ENCODE measurements at regions not wholly inside any gene's neighbourhood (a gene's known extent, or its start where the extent isn't known, plus 50 kb on each side); places are given as distances from the start of the nearest gene placed in this dataset.

DNA sequence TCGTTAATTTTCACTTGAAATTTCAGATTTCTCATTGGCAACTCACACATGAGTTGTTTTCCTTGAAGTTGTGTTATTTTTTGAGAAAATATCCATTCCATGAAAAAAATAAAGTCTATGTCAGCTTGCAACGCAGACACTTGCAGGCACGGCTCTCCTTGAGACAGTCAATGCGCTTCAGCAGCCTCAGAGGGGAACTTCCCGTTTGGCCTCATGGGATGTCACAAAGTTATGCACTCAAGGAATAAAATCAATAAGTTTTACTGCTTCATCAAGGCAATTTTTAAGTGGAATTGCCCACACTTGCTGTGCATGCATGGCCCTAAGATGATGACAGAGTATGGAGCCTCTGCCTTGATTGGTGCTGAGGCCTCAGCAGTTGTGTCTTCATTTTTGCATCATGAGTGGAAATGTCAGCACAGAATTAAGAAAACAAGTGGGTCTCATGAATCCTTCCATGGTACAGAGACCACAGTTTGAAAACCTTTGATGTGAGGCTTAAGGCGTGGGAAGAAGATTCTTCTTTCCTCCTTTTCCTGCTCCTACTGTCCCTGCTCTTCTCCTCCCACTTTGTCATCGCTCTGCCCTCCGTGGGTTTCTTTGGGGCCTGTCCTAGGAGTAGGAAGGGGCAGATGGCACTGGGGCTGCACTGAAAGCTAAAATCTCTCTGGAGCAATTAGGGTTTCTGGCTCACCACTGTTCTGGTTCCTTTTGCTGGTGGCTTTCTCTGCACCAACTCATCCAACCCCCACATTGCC is 509.0 kb upstream of the B3GAT1 start:
- FAIRE-seq (no peak), DNase-seq (peak in 1 of 5 donors; percentile 22)
- H3K4me1 ChIP-seq (ENCODE audit: control insufficient read depth in 2 of 3, insufficient read depth in 2 of 3, low read depth in 1 of 3, low read length in 3 of 3) = peaks cover 0 to 2% (median 0%) of the 10 kb centered on the region in 3 donors
- H3K9me3 ChIP-seq (ENCODE audit: control insufficient read depth in 2 of 3, insufficient read depth in 1 of 3, low read length in 3 of 3) = peaks cover 2 to 4% (median 3%) of the 10 kb centered on the region in 3 donors
- H3K27ac ChIP-seq (ENCODE audit: low read depth in 2 of 2, low read length in 2 of 2) = no peak overlapping the region
- no peak overlapping the region for H3K4me3 ChIP-seq (ENCODE audit: low read length in 3 of 3)
- H3K27me3 ChIP-seq (ENCODE audit: control insufficient read depth, insufficient read depth, low read length) = no peaks in the 10 kb centered on the region
- no peak overlapping the region for H3K9ac ChIP-seq (ENCODE audit: low read length in 3 of 3)
- intact Hi-C loops (cut with DNase I) = no loop called here
- no peaks in the 10 kb centered on the region for H3K36me3 ChIP-seq (ENCODE audit: control insufficient read depth in 2 of 3, insufficient read depth in 3 of 3, low read length in 3 of 3)
- TF ChIP-seq, protein P1, sequence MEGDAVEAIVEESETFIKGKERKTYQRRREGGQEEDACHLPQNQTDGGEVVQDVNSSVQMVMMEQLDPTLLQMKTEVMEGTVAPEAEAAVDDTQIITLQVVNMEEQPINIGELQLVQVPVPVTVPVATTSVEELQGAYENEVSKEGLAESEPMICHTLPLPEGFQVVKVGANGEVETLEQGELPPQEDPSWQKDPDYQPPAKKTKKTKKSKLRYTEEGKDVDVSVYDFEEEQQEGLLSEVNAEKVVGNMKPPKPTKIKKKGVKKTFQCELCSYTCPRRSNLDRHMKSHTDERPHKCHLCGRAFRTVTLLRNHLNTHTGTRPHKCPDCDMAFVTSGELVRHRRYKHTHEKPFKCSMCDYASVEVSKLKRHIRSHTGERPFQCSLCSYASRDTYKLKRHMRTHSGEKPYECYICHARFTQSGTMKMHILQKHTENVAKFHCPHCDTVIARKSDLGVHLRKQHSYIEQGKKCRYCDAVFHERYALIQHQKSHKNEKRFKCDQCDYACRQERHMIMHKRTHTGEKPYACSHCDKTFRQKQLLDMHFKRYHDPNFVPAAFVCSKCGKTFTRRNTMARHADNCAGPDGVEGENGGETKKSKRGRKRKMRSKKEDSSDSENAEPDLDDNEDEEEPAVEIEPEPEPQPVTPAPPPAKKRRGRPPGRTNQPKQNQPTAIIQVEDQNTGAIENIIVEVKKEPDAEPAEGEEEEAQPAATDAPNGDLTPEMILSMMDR (IDR thresholded peaks at IDR 0.05; ENCODE audit: borderline replicate concordance, extremely low read depth, insufficient read depth) = no peak

- no peaks in the 10 kb centered on the region for H3K4me1 ChIP-seq (ENCODE audit: control insufficient read depth in 2 of 3, insufficient read depth in 2 of 3, low read depth in 1 of 3, low read length in 3 of 3)
- no peaks in the 10 kb centered on the region for H3K36me3 ChIP-seq (ENCODE audit: control insufficient read depth in 2 of 3, insufficient read depth in 3 of 3, low read length in 3 of 3)
- FAIRE-seq (no peak), DNase-seq (no peak)
- no peak overlapping the region for H3K4me3 ChIP-seq (ENCODE audit: low read length in 3 of 3)
- intact Hi-C loops (cut with DNase I) = no loop called here
- TF ChIP-seq, protein P1 (IDR thresholded peaks at IDR 0.05; ENCODE audit: borderline replicate concordance, extremely low read depth, insufficient read depth) = no peak
- H3K9ac ChIP-seq (ENCODE audit: low read length in 3 of 3) = no peak overlapping the region
- no peak overlapping the region for H3K27ac ChIP-seq (ENCODE audit: low read depth in 2 of 2, low read length in 2 of 2)
- H3K27me3 ChIP-seq (ENCODE audit: control insufficient read depth, insufficient read depth, low read length) = no peaks in the 10 kb centered on the region
- no peaks in the 10 kb centered on the region for H3K9me3 ChIP-seq (ENCODE audit: control insufficient read depth in 2 of 3, insufficient read depth in 1 of 3, low read length in 3 of 3)
Observed at GRCh38 chr11:134916421-134917213, 504.6 kb upstream of the B3GAT1 start.

DNA sequence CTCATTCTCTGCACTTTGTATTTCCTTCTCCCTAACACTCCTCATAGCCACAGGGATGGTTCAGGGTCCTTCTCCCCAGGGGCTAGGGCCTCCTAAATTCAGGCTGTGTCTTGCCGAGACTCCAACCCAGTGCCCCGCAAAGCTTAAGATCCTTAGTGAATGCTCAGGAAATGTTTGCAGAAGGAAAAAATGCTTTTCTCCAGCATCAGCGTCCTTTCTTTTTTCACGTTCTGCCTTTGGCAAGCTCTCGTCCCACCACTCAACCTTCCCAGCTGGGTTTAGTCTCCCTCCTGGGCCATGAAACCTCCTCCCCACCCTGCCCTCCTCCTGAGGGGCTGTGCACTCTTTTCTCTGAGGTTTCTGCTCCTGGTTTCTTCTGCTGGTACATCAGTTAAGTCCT is 503.8 kb upstream of the B3GAT1 start:
- no peak overlapping the region for H3K9ac ChIP-seq (ENCODE audit: low read length in 3 of 3)
- H3K36me3 ChIP-seq (ENCODE audit: control insufficient read depth in 2 of 3, insufficient read depth in 3 of 3, low read length in 3 of 3) = no peaks in the 10 kb centered on the region
- H3K27me3 ChIP-seq (ENCODE audit: control insufficient read depth, insufficient read depth, low read length) = no peaks in the 10 kb centered on the region
- TF ChIP-seq, protein P1 (IDR thresholded peaks at IDR 0.05; ENCODE audit: borderline replicate concordance, extremely low read depth, insufficient read depth) = no peak
- FAIRE-seq (no peak), DNase-seq (no peak)
- no peak overlapping the region for H3K27ac ChIP-seq (ENCODE audit: low read depth in 2 of 2, low read length in 2 of 2)
- no peak overlapping the region for H3K4me3 ChIP-seq (ENCODE audit: low read length in 3 of 3)
- intact Hi-C loops (cut with DNase I) = no loop called here
- no peaks in the 10 kb centered on the region for H3K4me1 ChIP-seq (ENCODE audit: control insufficient read depth in 2 of 3, insufficient read depth in 2 of 3, low read depth in 1 of 3, low read length in 3 of 3)
- H3K9me3 ChIP-seq (ENCODE audit: control insufficient read depth in 2 of 3, insufficient read depth in 1 of 3, low read length in 3 of 3) = no peaks in the 10 kb centered on the region
